AG04450 (cell line): ENCODE measurements at regions not wholly inside any gene's neighbourhood (a gene's known extent, or its start where the extent isn't known, plus 50 kb on each side); places are given as distances from the start of the nearest gene placed in this dataset.

Experiments
- CTCF ChIA-PET: fragments of 300-600, 350-600 bp; formaldehyde crosslinking; extraction: SDS; loops from one replicate; lab custom pipeline; 2022; ENCODE audit warnings: antibody characterized with exemption, inconsistent platforms; lab: Charles Lee
- POLR2A ChIA-PET: fragments of 350-600 bp; formaldehyde crosslinking; extraction: SDS; loops from one replicate; lab custom pipeline; 2021; ENCODE audit warnings: antibody characterized with exemption, inconsistent platforms; lab: Yijun Ruan, JAX
- DNase-seq: peaks from one replicate; pipeline ENCODE4 v3.0.0-alpha.2; 2011; ENCODE audit warnings: low read depth, low spot score
- H3K27ac ChIP-seq: one replicate; pipeline ENCODE4 v1.5.1; 2012; ENCODE audit warnings: low read depth, low read length, control low read depth
- H3K27me3 ChIP-seq: one replicate; pipeline ENCODE4 v1.6.0; 2012; ENCODE audit warnings: low read length; ENCODE audit not compliant: control insufficient read depth, insufficient read depth
- H3K4me3 ChIP-seq: 2 replicates; pipeline ENCODE4 v1.5.1; 2011; ENCODE audit warnings: mild to moderate bottlenecking, low read depth, low read length, control low read depth
- H3K9me3 ChIP-seq: 2 replicates; pipeline ENCODE4 v1.5.1; 2012; ENCODE audit warnings: low read length; ENCODE audit not compliant: control insufficient read depth, insufficient read depth
- CTCF ChIP-seq: IDR thresholded peaks from 2 replicates; pipeline ENCODE4 v1.5.1; 2011; ENCODE audit warnings: low read depth, low read length, control low read depth, inconsistent platforms

GRCh38 chr6:84605298-84605697 lies 159.1 kb downstream of the TBX18 start:
- ChIA-PET CTCF (no interaction called here), POLR2A (no interaction called here)
- no peak for DNase-seq

GRCh38 chr6:84601366-84601765 lies 163.0 kb downstream of the TBX18 start:
- H3K27me3 ChIP-seq, result no peaks in the 10 kb centered on the region
- ChIA-PET POLR2A (no interaction called here), CTCF (no interaction called here)
- no peak overlapping the region for H3K4me3 ChIP-seq
- no peak for TF ChIP-seq CTCF
- H3K27ac ChIP-seq, result no peak overlapping the region
- H3K9me3 ChIP-seq, result no peaks in the 10 kb centered on the region; the same call in 1 of the 2 replicates
- no peak for DNase-seq

More at GRCh38 chr6:84605298-84605697, 159.1 kb downstream of the TBX18 start:
- H3K27me3 ChIP-seq, result no peaks in the 10 kb centered on the region
- H3K9me3 ChIP-seq, result no peaks in the 10 kb centered on the region; the same call in 1 of the 2 replicates
- TF ChIP-seq CTCF, result no peak
- no peak overlapping the region for H3K4me3 ChIP-seq
- no peak overlapping the region for H3K27ac ChIP-seq

- ChIA-PET CTCF (no interaction called here), POLR2A (no interaction called here)
- H3K4me3 ChIP-seq, result no peak overlapping the region
Observed at GRCh38 chr6:84599991-84600390, 164.4 kb downstream of the TBX18 start.

GRCh38 chr6:84597238-84597875 lies 167.0 kb downstream of the TBX18 start:
- Histone ChIP-seq H3K27ac (no peak overlapping the region), H3K4me3 (no peak overlapping the region), H3K9me3 (no peaks in the 10 kb centered on the region), H3K27me3 (no peaks in the 10 kb centered on the region)
- POLR2A ChIA-PET, result no interaction called here
- CTCF ChIA-PET, result no interaction called here
- TF ChIP-seq CTCF, result no peak
- no peak for DNase-seq

More at GRCh38 chr6:84599991-84600390, 164.4 kb downstream of the TBX18 start:
- Histone ChIP-seq H3K9me3 (no peaks in the 10 kb centered on the region), H3K27me3 (no peaks in the 10 kb centered on the region), H3K27ac (no peak overlapping the region)
- DNase-seq, result no peak
- no peak for TF ChIP-seq CTCF

GRCh38 chr6:84596488-84596887 lies 167.9 kb downstream of the TBX18 start:
- Histone ChIP-seq H3K9me3 (no peaks in the 10 kb centered on the region), H3K4me3 (no peak overlapping the region), H3K27me3 (no peaks in the 10 kb centered on the region), H3K27ac (no peak overlapping the region)
- DNase-seq, result no peak
- TF ChIP-seq CTCF, result no peak
- ChIA-PET CTCF (no interaction called here), POLR2A (no interaction called here)
